Endothelial cell of hepatic sinusoid (primary cell): ENCODE measurements at regions not wholly inside any gene's neighbourhood (a gene's known extent, or its start where the extent isn't known, plus 50 kb on each side); places are given as distances from the start of the nearest gene placed in this dataset.

Source experiments
- in situ Hi-C: cut with HindIII; loops from 2 replicates; pipeline ENCODE4 v1.10.0; 2017; ENCODE audit warnings: low sequenced_read_pairs

GRCh38 chr14:38850664-38851063 lies 252.4 kb downstream of the SEC23A start:
- in situ Hi-C loops, result no loop called here

- in situ Hi-C loops, result no loop called here
Measured at GRCh38 chr14:38848243-38848935, 254.6 kb downstream of the SEC23A start.

- in situ Hi-C loops, result no loop called here
Measured at GRCh38 chr14:38847161-38847560, 255.9 kb downstream of the SEC23A start.

GRCh38 chr14:38839694-38840365 lies 263.2 kb downstream of the SEC23A start:
- in situ Hi-C loops, result no loop called here

- in situ Hi-C loops, result no loop called here
Measured at GRCh38 chr14:38838979-38839323, 264.1 kb downstream of the SEC23A start.

- in situ Hi-C loops, result no loop called here
Measured at GRCh38 chr14:38838049-38838978, 264.7 kb downstream of the SEC23A start.

GRCh38 chr14:38837343-38838048 lies 265.5 kb downstream of the SEC23A start:
- in situ Hi-C loops, result no loop called here

GRCh38 chr14:38836539-38836938 lies 266.5 kb downstream of the SEC23A start:
- in situ Hi-C loops, result no loop called here

GRCh38 chr14:38835874-38836273 lies 267.2 kb downstream of the SEC23A start:
- in situ Hi-C loops, result no loop called here

GRCh38 chr14:38828183-38828827 lies 274.7 kb downstream of the SEC23A start:
- in situ Hi-C loops, result no loop called here

- in situ Hi-C loops, result no loop called here
Measured at GRCh38 chr14:38824706-38825105, 278.3 kb downstream of the SEC23A start.

GRCh38 chr14:38818555-38818954 lies 284.5 kb downstream of the SEC23A start:
- in situ Hi-C loops, result no loop called here

- in situ Hi-C loops, result no loop called here
Measured at GRCh38 chr14:38808734-38809455, 294.1 kb downstream of the SEC23A start.

- in situ Hi-C loops, result no loop called here
Measured at GRCh38 chr14:38799671-38800070, 303.4 kb downstream of the SEC23A start.

GRCh38 chr14:38794677-38795076 lies 308.4 kb downstream of the SEC23A start:
- in situ Hi-C loops, result no loop called here

- in situ Hi-C loops, result no loop called here
Measured at GRCh38 chr14:38791862-38792261, 311.2 kb downstream of the SEC23A start.

GRCh38 chr14:38790916-38791315 lies 312.1 kb downstream of the SEC23A start:
- in situ Hi-C loops, result no loop called here

GRCh38 chr14:38789805-38790204 lies 313.2 kb downstream of the SEC23A start:
- in situ Hi-C loops, result no loop called here

GRCh38 chr14:38788060-38788459 lies 315.0 kb downstream of the SEC23A start:
- in situ Hi-C loops, result no loop called here

GRCh38 chr14:38786921-38787320 lies 316.1 kb downstream of the SEC23A start:
- in situ Hi-C loops, result no loop called here
